Right ventricle myocardium superior (tissue), 1 donor: ENCODE measurements at regions not wholly inside any gene's neighbourhood (a gene's known extent, or its start where the extent isn't known, plus 50 kb on each side); places are given as distances from the start of the nearest gene placed in this dataset.
"Not testable (repeated sequence)": the region's sequence is repeated elsewhere in the genome, so short reads cannot be mapped to it uniquely, and the experiment has no call there.

ENCODE experiments used
- ATAC-seq: fragments of 200-7000 bp; cut with Tn5 transposase; one replicate; pipeline ENCODE4 v1.9.1; 2020; ENCODE audit warnings: mild to moderate bottlenecking; ENCODE audit not compliant: poor library complexity
- DNase-seq: peaks from one replicate; pipeline ENCODE4 v3.0.0-alpha.2; 2020
- intact Hi-C: fragments of 100-400 bp; cut with DNase I; formaldehyde crosslinking; loops from one replicate; pipeline ENCODE4 v1.11.2; 2022
- donor health status: DM: no; HTN: yes; CAD: no; lungs with severe emphysema.

- intact Hi-C loops = no loop called here
- ATAC-seq (no peak), DNase-seq (no peak)
Measured at GRCh38 chr5:18503797-18504328, 869.6 kb downstream of the TAF11L14 start.

- ATAC-seq (no peak), DNase-seq (no peak)
- intact Hi-C loops = no loop called here
Measured at GRCh38 chr5:18507114-18507513, 872.9 kb downstream of the TAF11L14 start.

GRCh38 chr5:18517641-18518380, 883.6 kb downstream of the TAF11L14 start:
- intact Hi-C loops = no loop called here
- DNase-seq = no peak
- ATAC-seq = no peak

GRCh38 chr5:18523380-18523779, 889.1 kb downstream of the TAF11L14 start:
- intact Hi-C loops = no loop called here

GRCh38 chr5:18526792-18527405, 892.6 kb downstream of the TAF11L14 start:
- DNase-seq = no peak
- no peak for ATAC-seq

More at GRCh38 chr5:18523380-18523779, 889.1 kb downstream of the TAF11L14 start:
- ATAC-seq = no peak
- no peak for DNase-seq

GRCh38 chr5:18533137-18533536, 898.9 kb downstream of the TAF11L14 start:
- DNase-seq (no peak), ATAC-seq (no peak)
- intact Hi-C loops = no loop called here

More at GRCh38 chr5:18526792-18527405, 892.6 kb downstream of the TAF11L14 start:
- intact Hi-C loops = no loop called here

- DNase-seq = no peak
- intact Hi-C loops = no loop called here
- ATAC-seq = no peak
Measured at GRCh38 chr5:18534119-18534518, 899.9 kb downstream of the TAF11L14 start.

- ATAC-seq, DNase-seq, intact Hi-C loops: not testable (repeated sequence)
Measured at GRCh38 chr5:18535753-18536152, 901.5 kb downstream of the TAF11L14 start.

GRCh38 chr5:18544421-18544820, 910.2 kb downstream of the TAF11L14 start:
- intact Hi-C loops = no loop called here
- no peak for DNase-seq
- ATAC-seq = no peak

GRCh38 chr5:18546591-18546990, 912.3 kb downstream of the TAF11L14 start:
- no peak for DNase-seq
- intact Hi-C loops = no loop called here
- ATAC-seq = no peak

GRCh38 chr5:18551716-18552115, 917.5 kb downstream of the TAF11L14 start:
- intact Hi-C loops = no loop called here
- ATAC-seq (no peak), DNase-seq (no peak)

GRCh38 chr5:18553269-18553668, 919.0 kb downstream of the TAF11L14 start:
- intact Hi-C loops = no loop called here
- ATAC-seq (no peak), DNase-seq (no peak)

- DNase-seq (no peak), ATAC-seq (no peak)
- intact Hi-C loops = no loop called here
Measured at GRCh38 chr5:18560602-18561001, 926.3 kb downstream of the TAF11L14 start.

- no peak for DNase-seq
- ATAC-seq = no peak
- intact Hi-C loops = no loop called here
Measured at GRCh38 chr5:18563853-18564252, 929.6 kb downstream of the TAF11L14 start.

GRCh38 chr5:18566671-18567070, 932.4 kb downstream of the TAF11L14 start:
- DNase-seq (no peak), ATAC-seq (no peak)
- intact Hi-C loops = no loop called here

- intact Hi-C loops = no loop called here
- DNase-seq (no peak), ATAC-seq (no peak)
Measured at GRCh38 chr5:18576586-18576985, 942.3 kb downstream of the TAF11L14 start.

GRCh38 chr5:18601185-18601584, 966.9 kb downstream of the TAF11L14 start:
- ATAC-seq = no peak
- no peak for DNase-seq
- intact Hi-C loops = no loop called here

GRCh38 chr5:18602402-18602801, 968.1 kb downstream of the TAF11L14 start:
- no peak for DNase-seq
- ATAC-seq = no peak
- intact Hi-C loops = no loop called here

GRCh38 chr5:18605186-18605585, 970.9 kb downstream of the TAF11L14 start:
- intact Hi-C loops = no loop called here
- no peak for DNase-seq
- no peak for ATAC-seq

- no peak for ATAC-seq
- intact Hi-C loops = no loop called here
- no peak for DNase-seq
Measured at GRCh38 chr5:18607570-18607969, 973.3 kb downstream of the TAF11L14 start.
